Adrenal gland (tissue), 9 donors: ENCODE measurements at regions not wholly inside any gene's neighbourhood (a gene's known extent, or its start where the extent isn't known, plus 50 kb on each side); places are given as distances from the start of the nearest gene placed in this dataset.

Experiments
- DNase-seq, 7 donors: peaks; one replicate each; pipeline ENCODE4 v3.0.0-alpha.2; 2019 to 2020
- H3K27ac ChIP-seq, 5 donors: fragments of 200-600 bp; sonication (generic) in 4 of 5; 1 replicate in 3 of 5; 2 replicates in 2 of 5; pipeline versions ENCODE4 v1.5.1 to v1.8.0; 2016 to 2020; ENCODE audit warnings: mild to moderate bottlenecking in 1 of 5
- H3K27me3 ChIP-seq: fragments of 200-600 bp; 2 replicates; pipeline ENCODE4 v1.8.0; 2021
- H3K36me3 ChIP-seq, 2 donors: fragments of 200-600 bp; replicated peaks in 1 of 2; 1 replicate in 1 of 2; 2 replicates in 1 of 2; pipeline versions ENCODE4 v1.5.1 to v1.8.0; 2018 to 2022
- H3K4me1 ChIP-seq, 2 donors: fragments of 200-600 bp; replicated peaks in 1 of 2; 1 replicate in 1 of 2; 2 replicates in 1 of 2; pipeline versions ENCODE4 v1.5.1 to v1.8.0; 2018 to 2021
- H3K4me3 ChIP-seq, 4 donors: fragments of 200-600 bp; sonication (generic) in 3 of 4; one replicate each; pipeline ENCODE4 v1.5.1; 2016 to 2018
- H3K9me3 ChIP-seq, 3 donors: fragments of 200-600 bp; sonication (generic) in 1 of 3; replicated peaks in 1 of 3; 1 replicate in 2 of 3; 2 replicates in 1 of 3; pipeline versions ENCODE4 v1.5.1 to v1.8.0; 2016 to 2021
- POLR2A ChIP-seq, 2 donors: fragments of 450-650 bp; IDR thresholded peaks; one replicate each; pipeline ENCODE4 v1.6.1; 2017; ENCODE audit warnings: antibody characterized with exemption in 2 of 2, mild to moderate bottlenecking in 2 of 2, moderate library complexity in 1 of 2
- WGBS, 4 donors: extraction: QIAGEN DNeasy Blood & Tissue Kit in 2 of 4; methylation state at CpG; one replicate each; pipeline versions ENCODE4 v1.1.5 to v1.1.7; 2013 to 2017; 5-methylcytosine and 5-hydroxymethylcytosine counted together
- intact Hi-C, 2 donors: fragments of 100-400 bp; cut with DNase I; formaldehyde crosslinking; loops; one replicate each; pipeline versions ENCODE4 v1.14.1 to v1.15.0; 2022 to 2023
- TF ChIP-seq, protein P1 (sequence below), 6 experiments: fragments of 450-650 bp in 4 of 6; fragments of 200-600 bp in 2 of 6; sonication (generic) in 1 of 6; IDR thresholded peaks; 1 replicate in 5 of 6; 2 replicates in 1 of 6; pipeline versions ENCODE4 v1.5.1 to v1.8.0; 2016 to 2021; ENCODE audit warnings: antibody characterized with exemption in 6 of 6, mild to moderate bottlenecking in 2 of 6, moderate library complexity in 1 of 6
- donor health status: healthy with polysubstance abuse.
- donor health status: Bipolar disorder and iron deficiency.
- donor health status: DM: yes; HTN: yes; CAD: no.
- donor health status: DM: no; HTN: no; CAD: no.
- donor health status: DM: no; HTN: no; CAD: no.

DNA sequence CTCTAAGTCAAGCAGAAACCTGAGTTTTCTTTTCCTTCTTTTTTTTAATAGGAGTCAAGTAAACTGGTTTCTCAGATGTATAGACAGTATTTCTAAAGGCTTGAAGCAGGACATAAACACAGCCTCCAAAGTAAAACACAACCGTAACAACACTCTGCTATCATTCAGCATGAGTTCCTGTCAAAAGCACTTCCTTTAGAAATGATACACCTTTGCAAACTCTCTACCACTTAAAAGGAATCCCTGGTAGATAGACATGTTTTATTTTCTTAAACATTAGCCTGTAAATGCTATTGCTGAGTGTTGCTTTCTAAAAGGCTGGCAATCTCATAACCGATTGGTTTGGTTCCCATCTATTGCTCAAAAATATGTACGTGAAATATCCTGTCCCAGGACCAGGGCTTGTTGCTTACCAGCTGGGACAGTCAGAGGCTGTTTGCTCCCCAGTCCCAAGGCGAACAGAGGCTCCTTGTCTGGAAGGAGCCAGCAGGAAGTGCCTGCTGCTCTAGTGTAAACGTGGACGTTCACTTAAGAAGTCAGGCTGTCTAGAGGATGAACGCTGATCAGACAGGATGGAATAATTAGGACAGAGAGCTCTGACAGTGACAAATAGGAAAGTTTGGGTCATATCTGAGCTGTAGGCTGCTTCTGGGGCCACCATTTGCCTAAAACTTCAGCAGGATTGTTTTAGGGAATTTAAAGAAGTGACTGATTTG is 173.9 kb upstream of the KLF3 start:
- DNase-seq = peak in 3 of 7 donors; percentile 6 to 20 (median 9)
- no peaks in the 10 kb centered on the region for H3K4me1 ChIP-seq
- TF ChIP-seq POLR2A (IDR thresholded peaks at IDR 0.05) = no peak
- TF ChIP-seq, protein P1, sequence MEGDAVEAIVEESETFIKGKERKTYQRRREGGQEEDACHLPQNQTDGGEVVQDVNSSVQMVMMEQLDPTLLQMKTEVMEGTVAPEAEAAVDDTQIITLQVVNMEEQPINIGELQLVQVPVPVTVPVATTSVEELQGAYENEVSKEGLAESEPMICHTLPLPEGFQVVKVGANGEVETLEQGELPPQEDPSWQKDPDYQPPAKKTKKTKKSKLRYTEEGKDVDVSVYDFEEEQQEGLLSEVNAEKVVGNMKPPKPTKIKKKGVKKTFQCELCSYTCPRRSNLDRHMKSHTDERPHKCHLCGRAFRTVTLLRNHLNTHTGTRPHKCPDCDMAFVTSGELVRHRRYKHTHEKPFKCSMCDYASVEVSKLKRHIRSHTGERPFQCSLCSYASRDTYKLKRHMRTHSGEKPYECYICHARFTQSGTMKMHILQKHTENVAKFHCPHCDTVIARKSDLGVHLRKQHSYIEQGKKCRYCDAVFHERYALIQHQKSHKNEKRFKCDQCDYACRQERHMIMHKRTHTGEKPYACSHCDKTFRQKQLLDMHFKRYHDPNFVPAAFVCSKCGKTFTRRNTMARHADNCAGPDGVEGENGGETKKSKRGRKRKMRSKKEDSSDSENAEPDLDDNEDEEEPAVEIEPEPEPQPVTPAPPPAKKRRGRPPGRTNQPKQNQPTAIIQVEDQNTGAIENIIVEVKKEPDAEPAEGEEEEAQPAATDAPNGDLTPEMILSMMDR (IDR thresholded peaks at IDR 0.05) = no peak
- no peak overlapping the region for H3K27ac ChIP-seq
- intact Hi-C loops = no loop called here
- 59 to 65% (median 60%) methylated on average over 6 to 7 of the region's 7 CpGs for WGBS, 4 donors
- no peak overlapping the region for H3K4me3 ChIP-seq
- no peaks in the 10 kb centered on the region for H3K27me3 ChIP-seq
- no peaks in the 10 kb centered on the region for H3K36me3 ChIP-seq
- H3K9me3 ChIP-seq = no peaks in the 10 kb centered on the region

DNA sequence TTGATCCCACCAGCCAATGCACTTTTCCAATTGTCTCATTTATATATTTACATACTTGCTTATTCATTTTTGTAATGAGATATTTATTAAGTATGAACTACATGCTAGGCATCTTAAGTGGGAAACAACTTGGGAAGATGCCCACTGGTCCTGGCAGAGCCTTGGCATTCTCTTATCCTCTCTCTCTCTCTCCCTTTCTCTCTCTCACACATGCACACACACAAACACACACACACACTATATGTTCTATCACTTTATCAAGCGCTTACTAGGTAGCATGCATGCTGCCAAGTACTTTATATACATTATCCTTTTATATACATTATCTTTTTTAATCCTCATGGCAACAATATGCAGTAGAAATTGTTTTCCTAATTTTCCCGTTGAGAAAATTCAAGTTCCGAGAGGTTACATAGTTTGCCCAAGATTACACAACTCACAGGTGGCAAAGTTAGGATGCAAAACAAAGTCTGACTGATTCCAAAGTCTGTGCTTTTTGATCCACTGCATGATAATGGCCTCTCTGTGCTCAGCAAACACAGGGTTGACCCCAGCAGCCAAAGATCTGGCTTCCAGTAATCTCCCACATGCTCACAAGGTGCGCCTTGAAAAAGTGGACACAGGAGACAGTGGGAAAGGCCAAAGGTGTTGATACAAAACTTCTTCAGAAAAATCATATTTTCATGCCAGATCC is 173.1 kb upstream of the KLF3 start:
- intact Hi-C loops = no loop called here
- H3K4me3 ChIP-seq = no peak overlapping the region
- 93 to 97% (median 94%) methylated on average over 4 of the region's 4 CpGs for WGBS, 4 donors
- DNase-seq = no peak
- no peaks in the 10 kb centered on the region for H3K9me3 ChIP-seq
- no peaks in the 10 kb centered on the region for H3K4me1 ChIP-seq
- no peaks in the 10 kb centered on the region for H3K27me3 ChIP-seq
- H3K27ac ChIP-seq = no peak overlapping the region
- no peaks in the 10 kb centered on the region for H3K36me3 ChIP-seq
- TF ChIP-seq, protein P1 (IDR thresholded peaks at IDR 0.05) = no peak
- no peak for TF ChIP-seq POLR2A (IDR thresholded peaks at IDR 0.05)

DNA sequence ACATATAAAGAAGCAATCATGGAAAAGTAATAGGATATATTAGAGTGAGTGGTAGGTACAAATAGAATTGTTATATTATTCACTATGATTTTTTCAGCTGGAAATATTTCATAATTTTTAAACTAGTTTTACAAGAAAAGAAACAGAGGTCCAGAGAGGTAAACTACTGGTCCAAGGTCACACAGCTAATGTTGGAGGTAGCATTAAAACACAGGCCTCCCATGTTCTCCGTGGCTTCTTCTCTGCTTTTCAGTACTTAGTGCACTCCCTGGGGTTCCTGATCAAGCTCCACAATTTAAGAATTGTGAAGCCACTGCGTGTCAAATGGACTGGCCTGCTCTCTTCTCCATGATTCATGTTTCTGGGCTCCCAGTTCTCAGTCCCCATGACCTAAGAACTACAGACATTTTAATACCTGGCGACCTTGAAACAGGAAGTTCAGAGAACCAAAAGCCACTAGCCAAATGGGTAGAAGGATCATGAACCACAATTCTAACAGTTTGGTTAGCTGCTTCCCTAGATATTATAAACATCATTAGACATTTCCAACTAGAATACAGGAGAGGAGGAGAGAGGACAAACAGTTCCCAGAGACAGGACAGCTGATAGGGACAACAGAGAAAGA is 172.0 kb upstream of the KLF3 start:
- WGBS, 4 donors = 77 to 88% (median 80%) methylated on average over 3 of the region's 3 CpGs
- intact Hi-C loops = no loop called here
- DNase-seq = no peak
- no peaks in the 10 kb centered on the region for H3K36me3 ChIP-seq
- no peak overlapping the region for H3K4me3 ChIP-seq
- no peaks in the 10 kb centered on the region for H3K27me3 ChIP-seq
- H3K9me3 ChIP-seq = no peaks in the 10 kb centered on the region
- no peak overlapping the region for H3K27ac ChIP-seq
- H3K4me1 ChIP-seq = no peaks in the 10 kb centered on the region
- TF ChIP-seq POLR2A (IDR thresholded peaks at IDR 0.05) = no peak
- TF ChIP-seq, protein P1 (IDR thresholded peaks at IDR 0.05) = no peak

DNA sequence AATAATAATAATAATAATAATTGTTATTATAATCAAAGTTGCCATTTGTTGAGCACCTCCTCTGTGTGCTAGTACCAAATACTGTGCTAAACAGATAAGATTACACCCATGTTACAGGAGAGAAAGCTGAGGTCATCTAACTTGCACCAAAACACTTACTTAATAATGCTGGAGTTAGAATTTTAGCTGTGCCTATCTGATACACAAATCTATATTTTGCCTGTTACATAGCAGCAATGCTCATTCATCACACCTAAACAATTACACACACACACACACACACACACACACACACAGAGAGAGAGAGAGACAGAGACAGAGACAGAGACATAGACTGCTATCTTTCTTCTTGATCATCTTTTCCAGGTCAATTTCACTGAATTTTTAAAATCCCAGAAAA is 170.9 kb upstream of the KLF3 start:
- Histone ChIP-seq H3K4me1 (no peaks in the 10 kb centered on the region), H3K4me3 (no peak overlapping the region), H3K27ac (no peak overlapping the region), H3K27me3 (no peaks in the 10 kb centered on the region), H3K36me3 (no peaks in the 10 kb centered on the region), H3K9me3 (no peaks in the 10 kb centered on the region)
- no peak for DNase-seq
- no peak for TF ChIP-seq POLR2A (IDR thresholded peaks at IDR 0.05)
- TF ChIP-seq, protein P1 (IDR thresholded peaks at IDR 0.05) = no peak
- intact Hi-C loops = no loop called here
